Dendritic cell treated with granulocyte-macrophage colony-stimulating factor and Interleukin-4, amounts not matched to agents 40 ng/mL and 50 ng/mL, for 4 days (primary cell): ENCODE measurements at regions not wholly inside any gene's neighbourhood (a gene's known extent, or its start where the extent isn't known, plus 50 kb on each side); places are given as distances from the start of the nearest gene placed in this dataset.

ENCODE experiments used
- H3K27ac Mint-ChIP-seq: one replicate; pipeline ENCODE4 v1.8.0; 2022; ENCODE audit warnings: mild to moderate bottlenecking, mixed read lengths
- H3K27me3 Mint-ChIP-seq: one replicate; pipeline ENCODE4 v1.8.0; 2022; ENCODE audit warnings: mild to moderate bottlenecking, mixed read lengths
- H3K36me3 Mint-ChIP-seq: one replicate; pipeline ENCODE4 v1.8.0; 2022; ENCODE audit warnings: low read depth, mixed read lengths
- H3K4me1 Mint-ChIP-seq: one replicate; pipeline ENCODE4 v1.8.0; 2022; ENCODE audit warnings: low read depth, mixed read lengths
- H3K4me3 Mint-ChIP-seq: one replicate; pipeline ENCODE4 v1.8.0; 2022; ENCODE audit warnings: mild to moderate bottlenecking, moderate library complexity, mixed read lengths
- H3K9me3 Mint-ChIP-seq: one replicate; pipeline ENCODE4 v1.8.0; 2022; ENCODE audit warnings: mixed read lengths
- intact Hi-C: fragments of 100-400 bp; cut with micrococcal nuclease; formaldehyde crosslinking; loops from one replicate; pipeline ENCODE4 v1.15.0; 2022

DNA sequence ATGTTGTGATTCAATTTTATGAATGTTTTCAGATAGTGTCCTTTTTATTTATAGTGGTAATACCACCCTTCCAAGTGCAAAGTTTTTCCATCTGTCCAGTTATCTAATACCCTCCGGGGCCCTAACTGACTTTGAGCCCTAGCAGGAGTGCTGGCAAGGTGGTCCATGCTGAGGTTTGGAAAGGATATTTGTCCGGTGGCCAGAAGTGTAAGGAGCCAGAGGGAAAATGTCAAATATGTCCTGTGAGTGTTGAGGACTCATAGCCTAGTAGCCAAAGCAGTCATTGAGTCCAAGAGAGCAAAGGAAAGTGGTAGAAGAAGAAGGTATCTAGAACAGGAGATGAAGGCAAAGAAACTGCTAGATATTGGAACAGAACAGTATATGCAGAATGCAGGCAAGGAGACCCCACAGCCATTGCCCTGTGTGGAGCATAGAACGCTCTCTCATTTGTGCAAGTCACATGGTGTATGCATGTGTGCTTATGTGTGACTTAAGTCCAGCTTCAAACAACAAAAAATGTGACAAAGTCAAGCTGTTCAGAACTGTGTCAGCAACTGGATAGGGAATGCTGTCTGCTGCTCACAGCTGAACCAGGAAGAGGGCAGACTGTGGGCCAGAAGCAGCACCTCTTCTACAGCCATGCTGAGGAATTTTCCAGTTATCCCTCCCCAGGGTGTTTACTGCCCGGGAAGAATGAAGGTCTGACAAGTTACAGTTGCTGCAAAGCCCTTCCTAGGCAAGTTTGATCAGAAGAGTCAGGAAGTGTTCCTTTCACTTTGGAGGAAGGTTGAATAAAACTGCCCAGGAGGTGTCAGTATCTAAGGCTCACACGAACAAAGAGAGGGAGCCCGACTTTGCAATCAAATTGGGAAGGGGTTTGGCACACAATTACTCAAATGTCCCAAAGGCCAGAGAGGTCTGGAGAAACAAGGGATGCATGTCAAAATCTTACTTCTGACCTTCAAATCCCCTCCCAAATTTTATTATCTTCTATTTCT is 463.3 kb upstream of the DMAC1 start:
- no peak overlapping the region for H3K4me3 Mint-ChIP-seq
- H3K27me3 Mint-ChIP-seq, result no peaks in the 10 kb centered on the region
- no peaks in the 10 kb centered on the region for H3K36me3 Mint-ChIP-seq
- intact Hi-C loops, result no loop called here
- H3K9me3 Mint-ChIP-seq, result no peaks in the 10 kb centered on the region
- peaks cover 7% of the 10 kb centered on the region for H3K4me1 Mint-ChIP-seq
- H3K27ac Mint-ChIP-seq, result no peak overlapping the region

DNA sequence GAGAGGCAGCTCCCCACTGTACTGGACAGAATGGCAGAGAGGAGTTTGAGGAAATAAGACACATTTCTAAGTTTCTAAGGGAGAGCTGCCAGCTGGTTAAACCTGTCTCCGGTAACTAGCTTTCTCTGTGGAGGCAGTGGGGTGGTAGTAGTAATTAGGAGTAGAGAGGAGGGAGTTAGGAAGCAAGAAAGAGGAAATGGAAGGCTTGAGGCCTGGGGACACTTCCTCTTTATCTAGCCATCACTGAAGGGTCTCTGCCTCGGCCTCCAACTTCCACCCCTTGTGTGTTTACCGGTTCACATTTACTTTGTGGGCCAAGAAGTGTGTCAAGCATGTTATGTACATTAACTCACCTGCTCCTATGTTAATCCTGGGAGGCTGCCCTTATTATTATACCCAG is 462.2 kb upstream of the DMAC1 start:
- Mint-ChIP-seq H3K36me3 (no peaks in the 10 kb centered on the region), H3K4me3 (no peak overlapping the region), H3K27ac (no peak overlapping the region), H3K27me3 (no peaks in the 10 kb centered on the region), H3K9me3 (no peaks in the 10 kb centered on the region), H3K4me1 (peaks cover 7% of the 10 kb centered on the region)
- intact Hi-C loops, result no loop called here

GRCh38 chr9:8259028-8259427 is 459.4 kb upstream of the DMAC1 start:
- Mint-ChIP-seq H3K27ac (no peak overlapping the region), H3K36me3 (no peaks in the 10 kb centered on the region), H3K9me3 (no peaks in the 10 kb centered on the region), H3K4me1 (peaks cover 7% of the 10 kb centered on the region), H3K4me3 (no peak overlapping the region), H3K27me3 (no peaks in the 10 kb centered on the region)
- intact Hi-C loops, result no loop called here

- Mint-ChIP-seq H3K27ac (no peak overlapping the region), H3K4me3 (no peak overlapping the region), H3K9me3 (no peaks in the 10 kb centered on the region), H3K4me1 (peaks cover 6% of the 10 kb centered on the region), H3K36me3 (no peaks in the 10 kb centered on the region), H3K27me3 (no peaks in the 10 kb centered on the region)
- intact Hi-C loops, result no loop called here
Observed at GRCh38 chr9:8256880-8257279, 457.3 kb upstream of the DMAC1 start.

DNA sequence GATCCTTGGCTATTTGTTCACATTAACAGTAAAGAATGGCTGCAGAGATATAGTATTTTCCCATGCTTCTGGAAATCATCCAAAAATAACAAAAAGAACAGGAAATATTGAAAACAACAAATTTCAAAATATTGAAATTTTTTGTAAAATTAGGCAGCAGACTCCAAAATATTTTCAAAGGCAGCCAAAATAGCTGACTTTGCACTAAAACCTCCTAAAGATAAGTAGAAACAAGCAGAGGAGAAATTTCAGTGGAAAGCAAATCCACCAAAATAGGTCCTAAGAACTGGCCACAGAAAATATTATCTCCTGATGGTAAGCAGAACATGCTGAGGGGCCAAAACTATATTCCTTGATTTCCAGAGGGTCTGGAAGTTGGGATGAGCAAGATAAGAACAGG is 456.3 kb upstream of the DMAC1 start:
- no peaks in the 10 kb centered on the region for H3K36me3 Mint-ChIP-seq
- no peaks in the 10 kb centered on the region for H3K27me3 Mint-ChIP-seq
- intact Hi-C loops, result no loop called here
- H3K4me3 Mint-ChIP-seq, result no peak overlapping the region
- no peak overlapping the region for H3K27ac Mint-ChIP-seq
- no peaks in the 10 kb centered on the region for H3K4me1 Mint-ChIP-seq
- H3K9me3 Mint-ChIP-seq, result no peaks in the 10 kb centered on the region

- intact Hi-C loops, result no loop called here
- no peaks in the 10 kb centered on the region for H3K9me3 Mint-ChIP-seq
Observed at GRCh38 chr9:8254541-8254940, 455.0 kb upstream of the DMAC1 start.

DNA sequence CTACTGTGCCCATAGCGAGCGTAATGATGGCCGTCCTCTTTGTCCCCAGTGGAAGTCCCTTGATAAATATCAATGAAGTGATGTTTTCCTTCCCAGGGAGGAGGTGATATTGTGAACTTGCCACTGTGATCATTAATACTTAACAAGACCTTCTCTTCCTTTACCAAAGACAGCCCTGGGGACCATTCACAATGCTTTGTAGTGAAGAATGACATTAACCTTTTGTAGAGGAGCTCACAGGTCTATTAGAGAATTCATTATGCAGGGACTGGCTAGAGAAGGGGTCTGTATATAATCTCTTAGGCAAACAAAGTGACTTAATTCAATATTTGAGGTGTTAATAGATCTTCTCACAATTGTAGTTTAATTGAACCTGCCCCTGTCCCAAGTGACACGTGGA is 452.9 kb upstream of the DMAC1 start:
- Mint-ChIP-seq H3K36me3 (no peaks in the 10 kb centered on the region), H3K4me3 (no peak overlapping the region), H3K27me3 (no peaks in the 10 kb centered on the region), H3K27ac (no peak overlapping the region), H3K9me3 (no peaks in the 10 kb centered on the region), H3K4me1 (no peaks in the 10 kb centered on the region)
- intact Hi-C loops, result no loop called here

More at GRCh38 chr9:8254541-8254940, 455.0 kb upstream of the DMAC1 start:
- H3K4me3 Mint-ChIP-seq, result no peak overlapping the region
- H3K4me1 Mint-ChIP-seq, result no peaks in the 10 kb centered on the region
- no peaks in the 10 kb centered on the region for H3K27me3 Mint-ChIP-seq
- H3K27ac Mint-ChIP-seq, result no peak overlapping the region
- no peaks in the 10 kb centered on the region for H3K36me3 Mint-ChIP-seq

- Mint-ChIP-seq H3K9me3 (no peaks in the 10 kb centered on the region), H3K4me3 (no peak overlapping the region)
- intact Hi-C loops, result no loop called here
Observed at GRCh38 chr9:8251566-8251965, 452.0 kb upstream of the DMAC1 start.

GRCh38 chr9:8244505-8245092 is 445.0 kb upstream of the DMAC1 start:
- no peaks in the 10 kb centered on the region for H3K36me3 Mint-ChIP-seq
- intact Hi-C loops, result no loop called here
- H3K27ac Mint-ChIP-seq, result no peak overlapping the region
- no peaks in the 10 kb centered on the region for H3K27me3 Mint-ChIP-seq
- H3K4me1 Mint-ChIP-seq, result no peaks in the 10 kb centered on the region
- H3K4me3 Mint-ChIP-seq, result no peak overlapping the region
- H3K9me3 Mint-ChIP-seq, result no peaks in the 10 kb centered on the region

More at GRCh38 chr9:8251566-8251965, 452.0 kb upstream of the DMAC1 start:
- Mint-ChIP-seq H3K27me3 (no peaks in the 10 kb centered on the region), H3K4me1 (no peaks in the 10 kb centered on the region), H3K36me3 (no peaks in the 10 kb centered on the region), H3K27ac (no peak overlapping the region)

- Mint-ChIP-seq H3K36me3 (no peaks in the 10 kb centered on the region), H3K4me1 (no peaks in the 10 kb centered on the region), H3K4me3 (no peak overlapping the region), H3K9me3 (no peaks in the 10 kb centered on the region), H3K27me3 (no peaks in the 10 kb centered on the region), H3K27ac (no peak overlapping the region)
- intact Hi-C loops, result no loop called here
Observed at GRCh38 chr9:8241201-8241600, 441.6 kb upstream of the DMAC1 start.

DNA sequence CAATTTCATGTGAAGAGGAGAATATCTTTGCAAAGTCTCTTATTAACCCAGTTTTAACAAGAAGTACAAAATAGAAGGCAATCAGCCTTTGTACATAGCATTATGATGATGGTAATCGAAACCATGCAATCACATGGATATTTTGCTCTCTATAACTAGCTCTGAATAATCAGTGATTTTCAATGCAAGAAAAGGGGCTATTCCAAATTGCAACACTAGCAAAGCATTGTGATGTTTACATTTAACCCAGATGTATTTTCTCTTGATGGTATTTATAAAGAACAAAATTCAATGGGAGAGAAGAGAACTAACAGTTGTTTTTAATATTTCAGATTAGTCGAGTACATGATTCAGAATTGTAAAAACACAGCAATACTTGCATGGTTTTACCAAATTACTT is 437.5 kb upstream of the DMAC1 start:
- no peak overlapping the region for H3K4me3 Mint-ChIP-seq
- H3K27me3 Mint-ChIP-seq, result no peaks in the 10 kb centered on the region
- peaks cover 7% of the 10 kb centered on the region for H3K9me3 Mint-ChIP-seq
- intact Hi-C loops, result no loop called here
- H3K27ac Mint-ChIP-seq, result no peak overlapping the region
- H3K36me3 Mint-ChIP-seq, result no peaks in the 10 kb centered on the region
- H3K4me1 Mint-ChIP-seq, result no peaks in the 10 kb centered on the region

GRCh38 chr9:8235489-8235888 is 435.9 kb upstream of the DMAC1 start:
- Mint-ChIP-seq H3K36me3 (no peaks in the 10 kb centered on the region), H3K9me3 (peaks cover 7% of the 10 kb centered on the region), H3K27ac (no peak overlapping the region), H3K4me3 (no peak overlapping the region), H3K4me1 (no peaks in the 10 kb centered on the region), H3K27me3 (no peaks in the 10 kb centered on the region)
- intact Hi-C loops, result no loop called here

- Mint-ChIP-seq H3K36me3 (no peaks in the 10 kb centered on the region), H3K27ac (no peak overlapping the region), H3K27me3 (no peaks in the 10 kb centered on the region), H3K4me3 (no peak overlapping the region), H3K4me1 (no peaks in the 10 kb centered on the region), H3K9me3 (peaks cover 7% of the 10 kb centered on the region)
- intact Hi-C loops, result no loop called here
Observed at GRCh38 chr9:8234316-8234715, 434.7 kb upstream of the DMAC1 start.

GRCh38 chr9:8232726-8233125 is 433.1 kb upstream of the DMAC1 start:
- H3K27ac Mint-ChIP-seq, result no peak overlapping the region
- no peaks in the 10 kb centered on the region for H3K27me3 Mint-ChIP-seq
- intact Hi-C loops, result no loop called here
- no peaks in the 10 kb centered on the region for H3K36me3 Mint-ChIP-seq
- peaks cover 7% of the 10 kb centered on the region for H3K9me3 Mint-ChIP-seq
- H3K4me3 Mint-ChIP-seq, result no peak overlapping the region
- no peaks in the 10 kb centered on the region for H3K4me1 Mint-ChIP-seq
